MM.1S (cell line): ENCODE measurements at regions not wholly inside any gene's neighbourhood (a gene's known extent, or its start where the extent isn't known, plus 50 kb on each side); places are given as distances from the start of the nearest gene placed in this dataset.

Experiments used
- EZH2phosphoT487 ChIP-seq: fragments of 300-600 bp; sonication (generic); IDR thresholded peaks from 2 replicates; pipeline ENCODE4 v1.6.1; 2018; ENCODE audit warnings: antibody characterized with exemption, low read length
- TF ChIP-seq, protein P1 (sequence below): fragments of 300-600 bp; sonication (generic); IDR thresholded peaks from 2 replicates; pipeline ENCODE4 v1.5.1; 2016; ENCODE audit warnings: antibody characterized with exemption, low read length, mixed read lengths

DNA sequence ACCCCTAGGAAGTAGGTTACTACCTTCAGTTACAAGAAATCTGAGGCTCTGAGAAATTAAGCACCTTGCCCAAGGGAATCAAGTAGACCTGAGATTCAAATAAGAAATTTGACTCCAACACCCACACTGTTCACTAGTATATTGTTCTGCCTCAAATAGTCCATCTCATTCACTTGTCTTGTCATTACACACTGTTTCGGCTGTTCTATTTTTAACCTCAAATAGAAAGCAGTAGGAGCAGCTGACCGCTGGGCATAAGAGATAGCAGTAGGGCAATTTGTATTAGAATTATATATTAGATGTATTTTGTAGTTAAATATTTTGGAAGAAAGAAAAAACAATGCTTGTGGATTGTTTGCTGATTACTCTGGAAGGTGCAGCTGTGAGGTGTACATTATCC is 185.1 kb downstream of the INHBA start:
- TF ChIP-seq, protein P1, sequence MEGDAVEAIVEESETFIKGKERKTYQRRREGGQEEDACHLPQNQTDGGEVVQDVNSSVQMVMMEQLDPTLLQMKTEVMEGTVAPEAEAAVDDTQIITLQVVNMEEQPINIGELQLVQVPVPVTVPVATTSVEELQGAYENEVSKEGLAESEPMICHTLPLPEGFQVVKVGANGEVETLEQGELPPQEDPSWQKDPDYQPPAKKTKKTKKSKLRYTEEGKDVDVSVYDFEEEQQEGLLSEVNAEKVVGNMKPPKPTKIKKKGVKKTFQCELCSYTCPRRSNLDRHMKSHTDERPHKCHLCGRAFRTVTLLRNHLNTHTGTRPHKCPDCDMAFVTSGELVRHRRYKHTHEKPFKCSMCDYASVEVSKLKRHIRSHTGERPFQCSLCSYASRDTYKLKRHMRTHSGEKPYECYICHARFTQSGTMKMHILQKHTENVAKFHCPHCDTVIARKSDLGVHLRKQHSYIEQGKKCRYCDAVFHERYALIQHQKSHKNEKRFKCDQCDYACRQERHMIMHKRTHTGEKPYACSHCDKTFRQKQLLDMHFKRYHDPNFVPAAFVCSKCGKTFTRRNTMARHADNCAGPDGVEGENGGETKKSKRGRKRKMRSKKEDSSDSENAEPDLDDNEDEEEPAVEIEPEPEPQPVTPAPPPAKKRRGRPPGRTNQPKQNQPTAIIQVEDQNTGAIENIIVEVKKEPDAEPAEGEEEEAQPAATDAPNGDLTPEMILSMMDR: no peak
- no peak for TF ChIP-seq EZH2phosphoT487
